ENCODE measurements at regions not wholly inside any gene's neighbourhood (a gene's known extent, or its start where the extent isn't known, plus 50 kb on each side); places are given as distances from the start of the nearest gene placed in this dataset.

DNA sequence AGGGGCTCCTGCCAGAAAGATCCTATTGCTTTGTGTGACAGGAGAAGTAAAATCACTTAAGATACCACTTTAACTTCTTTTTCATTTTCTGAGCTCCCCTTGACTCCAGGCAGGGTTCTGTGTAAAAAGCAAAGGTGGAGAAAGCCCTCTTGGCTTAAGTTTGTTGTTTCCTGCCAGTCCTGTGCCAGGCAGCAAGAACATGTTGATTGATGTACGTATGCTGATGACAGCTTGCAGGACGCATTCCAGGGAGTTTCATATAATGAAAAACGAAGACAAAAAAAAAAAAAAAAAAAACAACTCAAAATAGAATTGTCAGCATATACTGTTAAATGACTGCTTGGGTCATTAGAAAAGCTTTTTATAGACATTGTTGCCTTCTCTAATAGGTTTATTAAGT is 251.7 kb downstream of the PSAT1 start:
- H3K79me1 ChIP-seq (ENCODE audit: low read depth, low read length) = no peaks in the 10 kb centered on the region
- FAIRE-seq (no peak), DNase-seq (ENCODE audit: low read depth in 1 of 2, low spot score in 2 of 2) (no peak)
- WGBS, 2 experiments (ENCODE audit: extremely low coverage in 1 of 2, insufficient coverage in 1 of 2, insufficient read length in 1 of 2, insufficient replicate concordance in 2 of 2, low coverage in 1 of 2, low lambda C conversion rate in 2 of 2, missing lambda C conversion rate in 1 of 2) = 90% methylated on average over 3 of the region's 3 CpGs; no CpG with 5 or more reads in 1 of the 2 experiments
- H3K23ac ChIP-seq (ENCODE audit: insufficient read length) = no peak overlapping the region
- no peaks in the 10 kb centered on the region for H3K36me3 ChIP-seq (ENCODE audit: control insufficient read depth in 2 of 4, insufficient read depth in 4 of 4, low read length in 3 of 4)
- no peak overlapping the region for H2BK20ac ChIP-seq (ENCODE audit: low read length)
- H4K8ac ChIP-seq (ENCODE audit: extremely low read depth, insufficient read depth, low read length) = no peak overlapping the region
- no peak overlapping the region for H3K4me3 ChIP-seq (ENCODE audit: extremely low read depth in 1 of 4, insufficient read depth in 2 of 4, low read depth in 3 of 4, low read length in 4 of 4)
- ChIA-PET CTCF (ENCODE audit: partially characterized antibody) (no interaction called here), POLR2A (ENCODE audit: partially characterized antibody) (no interaction called here)
- H4K5ac ChIP-seq (ENCODE audit: insufficient read length, low read depth, low read length) = no peak overlapping the region
- no peak overlapping the region for H3K14ac ChIP-seq (ENCODE audit: insufficient read length)
- H3K9me3 ChIP-seq (ENCODE audit: insufficient read depth in 2 of 2, low read depth in 1 of 2, low read length in 1 of 2) = 0 out of 4 replicates have a peak, but pooled peaks cover 0 to 4% of the 10 kb centered on the region in 2 experiments
- H3K4me2 ChIP-seq (ENCODE audit: insufficient read depth in 1 of 2, low read depth in 2 of 2, low read length in 2 of 2) = no peak overlapping the region
- no peak overlapping the region for H4K91ac ChIP-seq (replicated peaks; ENCODE audit: insufficient read length, low read length)
- no peak overlapping the region for H3K4ac ChIP-seq (replicated peaks; ENCODE audit: insufficient read length, low read depth, low read length)
- no peaks in the 10 kb centered on the region for H3K79me2 ChIP-seq (ENCODE audit: control insufficient read depth in 1 of 2, insufficient read depth in 2 of 2, low read length in 2 of 2)
- no peak overlapping the region for H3K9ac ChIP-seq (replicated peaks in 1 of 4; ENCODE audit: extremely low read depth in 1 of 4, low read depth in 3 of 4, low read length in 3 of 4)
- H3K18ac ChIP-seq (ENCODE audit: extremely low read depth, low read length) = no peak overlapping the region
- no peaks in the 10 kb centered on the region for H3K27me3 ChIP-seq (replicated peaks in 1 of 4; ENCODE audit: control insufficient read depth in 3 of 4, extremely low read depth in 1 of 4, insufficient read depth in 3 of 4, low read length in 3 of 4)
- no peak overlapping the region for H2BK120ac ChIP-seq (replicated peaks; ENCODE audit: low read depth, low read length)
- no peak overlapping the region for H2AK5ac ChIP-seq (ENCODE audit: low read depth, low read length)
- H4K20me1 ChIP-seq (replicated peaks in 1 of 2; ENCODE audit: control insufficient read depth in 1 of 2, insufficient read depth in 2 of 2, low read length in 2 of 2) = no peaks in the 10 kb centered on the region
- no peak overlapping the region for H2BK12ac ChIP-seq (ENCODE audit: low read depth, low read length)
- peaks cover 0 to 8% (median under 1%) of the 10 kb centered on the region in 4 experiments; a peak in 3 of 7 replicates for H3K4me1 ChIP-seq (replicated peaks in 1 of 4; ENCODE audit: control insufficient read depth in 3 of 4, insufficient read depth in 4 of 4, low read length in 3 of 4)
- no peaks in the 10 kb centered on the region; the same call in 1 of the 2 replicates for H3K23me2 ChIP-seq (ENCODE audit: low read depth, low read length)
- no peak overlapping the region for H3K27ac ChIP-seq (ENCODE audit: low read depth, low read length)
- no peak overlapping the region for H2BK5ac ChIP-seq (ENCODE audit: low read depth, low read length)
- TF ChIP-seq SUZ12 (IDR thresholded peaks at IDR 0.05; ENCODE audit: low read length) (no peak), TCF12 (IDR thresholded peaks at IDR 0.05; ENCODE audit: low read depth, low read length) (no peak), KDM1A (IDR thresholded peaks at IDR 0.05; ENCODE audit: borderline replicate concordance, low read length) (no peak), SIN3A (conservative IDR thresholded peaks at IDR 0.05 in 1 of 2, IDR thresholded peaks at IDR 0.05 in 1 of 2; ENCODE audit: low read depth in 1 of 2, low read length in 2 of 2) (no peak), POU5F1 (IDR thresholded peaks at IDR 0.05; ENCODE audit: low read depth, low read length) (no peak), MAFK (IDR thresholded peaks at IDR 0.05; ENCODE audit: low read depth, low read length) (no peak), TAF1 (IDR thresholded peaks at IDR 0.05; ENCODE audit: low read depth, low read length) (no peak), RBBP5 (IDR thresholded peaks at IDR 0.05; ENCODE audit: borderline replicate concordance, low read depth, low read length) (no peak), SP2 (IDR thresholded peaks at IDR 0.05; ENCODE audit: low read length) (no peak), YY1 (IDR thresholded peaks at IDR 0.05; ENCODE audit: low read depth, low read length) (no peak), SIRT6 (IDR thresholded peaks at IDR 0.05; ENCODE audit: low read length) (no peak), BACH1 (IDR thresholded peaks at IDR 0.05; ENCODE audit: low read length) (no peak), ZNF274 (IDR thresholded peaks at IDR 0.05; ENCODE audit: borderline replicate concordance, extremely low read depth, low read length) (no peak)
- TF ChIP-seq, protein P1, sequence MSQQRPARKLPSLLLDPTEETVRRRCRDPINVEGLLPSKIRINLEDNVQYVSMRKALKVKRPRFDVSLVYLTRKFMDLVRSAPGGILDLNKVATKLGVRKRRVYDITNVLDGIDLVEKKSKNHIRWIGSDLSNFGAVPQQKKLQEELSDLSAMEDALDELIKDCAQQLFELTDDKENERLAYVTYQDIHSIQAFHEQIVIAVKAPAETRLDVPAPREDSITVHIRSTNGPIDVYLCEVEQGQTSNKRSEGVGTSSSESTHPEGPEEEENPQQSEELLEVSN (IDR thresholded peaks at IDR 0.05) = no peak
- no peak overlapping the region for H2BK15ac ChIP-seq (ENCODE audit: low read length)
- H3K56ac ChIP-seq (replicated peaks; ENCODE audit: insufficient read length, low read depth, low read length) = no peak overlapping the region
- H2AFZ ChIP-seq (ENCODE audit: low read length) = no peak overlapping the region
